ENCODE measurements at regions not wholly inside any gene's neighbourhood (a gene's known extent, or its start where the extent isn't known, plus 50 kb on each side); places are given as distances from the start of the nearest gene placed in this dataset.

DNA sequence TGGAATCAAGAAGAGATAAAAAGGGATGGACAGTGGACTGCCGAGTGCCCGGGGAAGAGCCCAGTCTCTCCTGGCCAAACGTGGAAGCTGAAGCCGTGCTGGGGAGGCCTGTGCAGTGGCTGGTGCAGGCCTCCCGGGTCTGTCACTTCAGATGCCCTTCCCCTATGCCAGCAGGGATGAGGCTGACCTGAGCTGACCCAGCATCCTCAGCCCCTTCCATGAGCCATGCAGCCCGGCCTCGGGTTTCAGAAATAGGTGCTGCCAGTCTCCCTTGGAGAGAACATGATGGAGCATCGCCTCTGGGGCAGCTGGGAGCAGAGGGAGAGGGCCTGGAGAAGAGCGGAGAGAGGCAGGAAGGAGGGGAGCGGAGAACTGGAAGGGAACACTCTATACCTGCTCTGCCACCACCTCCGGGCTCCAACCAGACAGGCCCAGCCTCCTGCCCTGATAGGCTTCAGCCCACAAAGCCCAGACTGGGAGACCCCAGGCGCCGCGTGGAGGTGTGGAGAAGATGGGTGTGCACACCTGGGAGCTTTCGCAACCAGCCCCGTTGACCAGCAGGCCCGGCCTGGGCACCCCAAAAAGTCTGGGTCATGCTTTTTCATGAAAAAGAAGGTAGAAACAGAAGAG lies 68.6 kb upstream of the PPP2R2D start:
- intact Hi-C loops (cut with micrococcal nuclease; ENCODE audit: unreplicated experiment) = no loop called here
- WGBS (ENCODE audit: low lambda C conversion rate) = 36% methylated on average over 17 of the region's 17 CpGs
- ATAC-seq (no peak), FAIRE-seq (no peak), DNase-seq (ENCODE audit: low spot score) (no peak)
- in situ Hi-C loops (cut with HindIII; ENCODE audit: extremely low pct_ligation_motif_present, low pct_unique_long_range_greater_than_20kb) = no loop called here
- Histone ChIP-seq H3K4me3 (replicated peaks in 1 of 3; ENCODE audit: insufficient read depth in 1 of 3, low read depth in 2 of 3, low read length in 3 of 3) (no peak overlapping the region), H3K4me1 (ENCODE audit: insufficient read depth, low read length) (no peaks in the 10 kb centered on the region), H3K79me2 (ENCODE audit: insufficient read depth, low read length) (no peaks in the 10 kb centered on the region), H3K36me3 (replicated peaks in 1 of 2; ENCODE audit: control insufficient read depth in 1 of 2, insufficient read depth in 2 of 2, low read length in 2 of 2) (no peaks in the 10 kb centered on the region), H4K20me1 (ENCODE audit: insufficient read depth, low read length) (no peaks in the 10 kb centered on the region), H3K27ac (ENCODE audit: extremely low read length, insufficient read depth, low read length) (no peak overlapping the region), H3K9me3 (ENCODE audit: low read length) (no peaks in the 10 kb centered on the region), H3K27me3 (ENCODE audit: control insufficient read depth in 1 of 2, insufficient read depth in 2 of 2, low read length in 2 of 2) (no peaks in the 10 kb centered on the region; a peak in 1 of 5 replicates), H3K9ac (ENCODE audit: insufficient read depth, low read depth, low read length) (no peak overlapping the region), H3K4me2 (ENCODE audit: low read depth, low read length) (no peak overlapping the region), H2AFZ (ENCODE audit: low read length) (no peak overlapping the region)
- BruUV-seq (replicated peaks) = no TSS peak
- ChIA-PET CTCF (ENCODE audit: low intra/inter-chr PET ratio, low total read pairs) (no interaction called here), POLR2A (no interaction called here)
- TF ChIP-seq TCF7 (IDR thresholded peaks at IDR 0.05; ENCODE audit: low read depth) (no peak), ISL2 (CRISPR knock-in tag; IDR thresholded peaks at IDR 0.05) (no peak), SOX13 (IDR thresholded peaks at IDR 0.05) (no peak), SOX13 (CRISPR knock-in tag; conservative IDR thresholded peaks at IDR 0.05 in 1 of 2, IDR thresholded peaks at IDR 0.05 in 1 of 2) (no peak), MTF1 (CRISPR knock-in tag; IDR thresholded peaks at IDR 0.05) (no peak)

DNA sequence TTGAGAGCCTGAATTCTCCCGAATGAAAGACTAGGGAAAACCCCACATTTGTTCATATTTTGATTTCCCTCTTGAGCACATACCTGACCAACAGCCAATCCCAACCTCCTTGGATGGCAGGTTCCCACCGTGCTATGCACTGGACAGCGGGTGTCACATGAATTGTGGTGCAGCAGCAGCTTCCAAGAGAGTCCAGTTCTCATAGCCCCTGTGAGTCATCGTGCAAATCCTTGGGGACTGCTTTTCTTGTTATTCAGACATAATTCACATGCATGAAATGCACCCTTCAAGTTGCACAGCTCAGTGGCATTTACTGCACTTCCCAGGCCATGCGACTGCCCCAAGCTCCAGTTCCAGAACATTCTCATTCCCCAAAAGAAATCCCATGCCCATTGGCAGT lies 67.8 kb upstream of the PPP2R2D start:
- no peaks in the 10 kb centered on the region for H3K9me3 ChIP-seq (ENCODE audit: low read length)
- no peaks in the 10 kb centered on the region for H4K20me1 ChIP-seq (ENCODE audit: insufficient read depth, low read length)
- no peak overlapping the region for H3K4me2 ChIP-seq (ENCODE audit: low read depth, low read length)
- no peaks in the 10 kb centered on the region; a peak in 1 of 5 replicates for H3K27me3 ChIP-seq (ENCODE audit: control insufficient read depth in 1 of 2, insufficient read depth in 2 of 2, low read length in 2 of 2)
- DNase-seq (ENCODE audit: low spot score) (no peak), FAIRE-seq (no peak), ATAC-seq (no peak)
- H2AFZ ChIP-seq (ENCODE audit: low read length) = no peak overlapping the region
- CTCF ChIA-PET (ENCODE audit: low intra/inter-chr PET ratio, low total read pairs) = no interaction called here
- no peak overlapping the region for H3K4me3 ChIP-seq (replicated peaks in 1 of 3; ENCODE audit: insufficient read depth in 1 of 3, low read depth in 2 of 3, low read length in 3 of 3)
- intact Hi-C loops (cut with micrococcal nuclease; ENCODE audit: unreplicated experiment) = no loop called here
- no peaks in the 10 kb centered on the region for H3K79me2 ChIP-seq (ENCODE audit: insufficient read depth, low read length)
- POLR2A ChIA-PET = no interaction called here
- in situ Hi-C loops (cut with HindIII; ENCODE audit: extremely low pct_ligation_motif_present, low pct_unique_long_range_greater_than_20kb) = no loop called here
- no peaks in the 10 kb centered on the region for H3K36me3 ChIP-seq (replicated peaks in 1 of 2; ENCODE audit: control insufficient read depth in 1 of 2, insufficient read depth in 2 of 2, low read length in 2 of 2)
- H3K27ac ChIP-seq (ENCODE audit: extremely low read length, insufficient read depth, low read length) = no peak overlapping the region
- WGBS (ENCODE audit: low lambda C conversion rate) = 48% methylated on average over 5 of the region's 5 CpGs
- no peaks in the 10 kb centered on the region for H3K4me1 ChIP-seq (ENCODE audit: insufficient read depth, low read length)
- no peak overlapping the region for H3K9ac ChIP-seq (ENCODE audit: insufficient read depth, low read depth, low read length)
- TF ChIP-seq ZNF350 (CRISPR knock-in tag; IDR thresholded peaks at IDR 0.05; ENCODE audit: borderline replicate concordance, low read depth) (no peak), ZNF160 (CRISPR knock-in tag; IDR thresholded peaks at IDR 0.05) (no peak), NFYC (CRISPR knock-in tag; IDR thresholded peaks at IDR 0.05) (no peak), SP2 (CRISPR knock-in tag; IDR thresholded peaks at IDR 0.05) (no peak), ZNF121 (CRISPR knock-in tag; IDR thresholded peaks at IDR 0.05) (no peak), ZNF30 (CRISPR knock-in tag; IDR thresholded peaks at IDR 0.05) (no peak)
- TF ChIP-seq, protein P1, sequence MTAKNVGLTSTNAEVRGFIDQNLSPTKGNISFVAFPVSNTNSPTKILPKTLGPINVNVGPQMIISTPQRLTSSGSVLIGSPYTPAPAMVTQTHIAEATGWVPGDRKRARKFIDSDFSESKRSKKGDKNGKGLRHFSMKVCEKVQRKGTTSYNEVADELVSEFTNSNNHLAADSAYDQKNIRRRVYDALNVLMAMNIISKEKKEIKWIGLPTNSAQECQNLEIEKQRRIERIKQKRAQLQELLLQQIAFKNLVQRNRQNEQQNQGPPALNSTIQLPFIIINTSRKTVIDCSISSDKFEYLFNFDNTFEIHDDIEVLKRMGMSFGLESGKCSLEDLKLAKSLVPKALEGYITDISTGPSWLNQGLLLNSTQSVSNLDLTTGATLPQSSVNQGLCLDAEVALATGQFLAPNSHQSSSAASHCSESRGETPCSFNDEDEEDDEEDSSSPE (CRISPR knock-in tag; IDR thresholded peaks at IDR 0.05) = no peak
- TF ChIP-seq, protein P2, sequence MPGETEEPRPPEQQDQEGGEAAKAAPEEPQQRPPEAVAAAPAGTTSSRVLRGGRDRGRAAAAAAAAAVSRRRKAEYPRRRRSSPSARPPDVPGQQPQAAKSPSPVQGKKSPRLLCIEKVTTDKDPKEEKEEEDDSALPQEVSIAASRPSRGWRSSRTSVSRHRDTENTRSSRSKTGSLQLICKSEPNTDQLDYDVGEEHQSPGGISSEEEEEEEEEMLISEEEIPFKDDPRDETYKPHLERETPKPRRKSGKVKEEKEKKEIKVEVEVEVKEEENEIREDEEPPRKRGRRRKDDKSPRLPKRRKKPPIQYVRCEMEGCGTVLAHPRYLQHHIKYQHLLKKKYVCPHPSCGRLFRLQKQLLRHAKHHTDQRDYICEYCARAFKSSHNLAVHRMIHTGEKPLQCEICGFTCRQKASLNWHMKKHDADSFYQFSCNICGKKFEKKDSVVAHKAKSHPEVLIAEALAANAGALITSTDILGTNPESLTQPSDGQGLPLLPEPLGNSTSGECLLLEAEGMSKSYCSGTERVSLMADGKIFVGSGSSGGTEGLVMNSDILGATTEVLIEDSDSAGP (CRISPR knock-in tag; IDR thresholded peaks at IDR 0.05; ENCODE audit: borderline replicate concordance) = no peak
- BruUV-seq (replicated peaks) = no TSS peak
